ENCODE measurements at regions not wholly inside any gene's neighbourhood (a gene's known extent, or its start where the extent isn't known, plus 50 kb on each side); places are given as distances from the start of the nearest gene placed in this dataset.
A peak's percentile ranks its signal among the peaks of the same experiment; 100 is the strongest.

GRCh38 chr5:6909901-6910300 lies 196.7 kb downstream of the TENT4A start:
- no peak overlapping the region for H3K4me3 ChIP-seq (ENCODE audit: low read length)
- no peak for TF ChIP-seq CTCF (conservative IDR thresholded peaks at IDR 0.05; ENCODE audit: low read length)

GRCh38 chr5:6910950-6911349 lies 197.7 kb downstream of the TENT4A start:
- no peak for TF ChIP-seq CTCF (conservative IDR thresholded peaks at IDR 0.05; ENCODE audit: low read length)
- peak; percentile 43 for DNase-seq (ENCODE audit: low read depth)
- no peak overlapping the region for H3K4me3 ChIP-seq (ENCODE audit: low read length)

More at GRCh38 chr5:6909901-6910300, 196.7 kb downstream of the TENT4A start:
- DNase-seq (ENCODE audit: low read depth): no peak

GRCh38 chr5:6914347-6914746 lies 201.1 kb downstream of the TENT4A start:
- peak; percentile 4 for DNase-seq (ENCODE audit: low read depth)

GRCh38 chr5:6915574-6915973 lies 202.3 kb downstream of the TENT4A start:
- DNase-seq (ENCODE audit: low read depth): no peak
- H3K4me3 ChIP-seq (ENCODE audit: low read length): no peak overlapping the region
- TF ChIP-seq CTCF (conservative IDR thresholded peaks at IDR 0.05; ENCODE audit: low read length): no peak

More at GRCh38 chr5:6914347-6914746, 201.1 kb downstream of the TENT4A start:
- TF ChIP-seq CTCF (conservative IDR thresholded peaks at IDR 0.05; ENCODE audit: low read length): no peak
- H3K4me3 ChIP-seq (ENCODE audit: low read length): no peak overlapping the region

- no peak for TF ChIP-seq CTCF (conservative IDR thresholded peaks at IDR 0.05; ENCODE audit: low read length)
- no peak for DNase-seq (ENCODE audit: low read depth)
Observed at GRCh38 chr5:6918255-6918654, 205.0 kb downstream of the TENT4A start.

GRCh38 chr5:6920628-6921256 lies 207.5 kb downstream of the TENT4A start:
- DNase-seq (ENCODE audit: low read depth): no peak
- TF ChIP-seq CTCF (conservative IDR thresholded peaks at IDR 0.05; ENCODE audit: low read length): no peak
- H3K4me3 ChIP-seq (ENCODE audit: low read length): no peak overlapping the region

More at GRCh38 chr5:6918255-6918654, 205.0 kb downstream of the TENT4A start:
- no peak overlapping the region for H3K4me3 ChIP-seq (ENCODE audit: low read length)

GRCh38 chr5:6926491-6927038 lies 213.3 kb downstream of the TENT4A start:
- no peak for TF ChIP-seq CTCF (conservative IDR thresholded peaks at IDR 0.05; ENCODE audit: low read length)
- no peak for DNase-seq (ENCODE audit: low read depth)
- H3K4me3 ChIP-seq (ENCODE audit: low read length): no peak overlapping the region

All from AG10803 (cell line).